Gastrocnemius medialis (tissue), 4 donors: ENCODE measurements at regions not wholly inside any gene's neighbourhood (a gene's known extent, or its start where the extent isn't known, plus 50 kb on each side); places are given as distances from the start of the nearest gene placed in this dataset.

Source experiments
- ATAC-seq, 2 donors: fragments of 150-250 bp; one replicate each; pipeline ENCODE4 v1.9.1; 2016
- DNase-seq, 2 donors: peaks; one replicate each; pipeline ENCODE4 v3.0.0-alpha.2; 2019
- H3K27ac ChIP-seq, 4 donors: fragments of 200-600 bp; sonication (generic); 1 replicate in 1 of 4; 2 replicates in 3 of 4; pipeline ENCODE4 v1.5.1; 2016 to 2018; ENCODE audit warnings: mild to moderate bottlenecking in 2 of 4, moderate library complexity in 1 of 4
- H3K27me3 ChIP-seq, 3 donors: fragments of 200-600 bp; sonication (generic) in 2 of 3; 1 replicate in 1 of 3; 2 replicates in 2 of 3; pipeline versions ENCODE4 v1.5.1 to v1.6.0; 2016 to 2019; ENCODE audit warnings: mild to moderate bottlenecking in 1 of 3, moderate library complexity in 1 of 3
- H3K36me3 ChIP-seq, 2 donors: fragments of 200-600 bp; sonication (generic) in 1 of 2; one replicate each; pipeline ENCODE4 v1.5.1; 2017 to 2018
- H3K4me1 ChIP-seq, 2 donors: fragments of 200-600 bp; sonication (generic) in 1 of 2; one replicate each; pipeline ENCODE4 v1.5.1; 2016 to 2017; ENCODE audit warnings: mild to moderate bottlenecking in 2 of 2
- H3K4me3 ChIP-seq, 4 donors: fragments of 200-600 bp; sonication (generic) in 3 of 4; 1 replicate in 1 of 4; 2 replicates in 3 of 4; pipeline ENCODE4 v1.5.1; 2016 to 2019; ENCODE audit warnings: mild to moderate bottlenecking in 2 of 4
- H3K9me3 ChIP-seq, 3 donors: fragments of 200-600 bp; sonication (generic) in 2 of 3; 1 replicate in 1 of 3; 2 replicates in 2 of 3; pipeline ENCODE4 v1.5.1; 2016 to 2019
- POLR2A ChIP-seq, 2 donors: fragments of 450-650 bp; IDR thresholded peaks; one replicate each; pipeline ENCODE4 v1.6.1; 2017; ENCODE audit warnings: antibody characterized with exemption in 2 of 2, mild to moderate bottlenecking in 2 of 2, moderate library complexity in 2 of 2
- in situ Hi-C, 4 donors: fragments of 200-750 bp; cut with MboI; loops; one replicate each; pipeline versions ENCODE4 v1.15.0 to v1.8.0; 2017; ENCODE audit warnings: low sequenced_read_pairs in 4 of 4
- intact Hi-C: fragments of 100-400 bp; cut with DNase I; formaldehyde crosslinking; loops from one replicate; pipeline ENCODE4 v1.15.1; 2023; ENCODE audit warnings: low total_unique reads
- TF ChIP-seq, protein P1 (sequence below), 5 experiments: fragments of 450-650 bp in 3 of 5; fragments of 200-600 bp in 2 of 5; sonication (generic) in 2 of 5; IDR thresholded peaks in 4 of 5; conservative IDR thresholded peaks in 1 of 5; 1 replicate in 4 of 5; 2 replicates in 1 of 5; pipeline ENCODE4 v1.5.1; 2016 to 2019; ENCODE audit warnings: antibody characterized with exemption in 5 of 5, mild to moderate bottlenecking in 3 of 5, moderate library complexity in 3 of 5

DNA sequence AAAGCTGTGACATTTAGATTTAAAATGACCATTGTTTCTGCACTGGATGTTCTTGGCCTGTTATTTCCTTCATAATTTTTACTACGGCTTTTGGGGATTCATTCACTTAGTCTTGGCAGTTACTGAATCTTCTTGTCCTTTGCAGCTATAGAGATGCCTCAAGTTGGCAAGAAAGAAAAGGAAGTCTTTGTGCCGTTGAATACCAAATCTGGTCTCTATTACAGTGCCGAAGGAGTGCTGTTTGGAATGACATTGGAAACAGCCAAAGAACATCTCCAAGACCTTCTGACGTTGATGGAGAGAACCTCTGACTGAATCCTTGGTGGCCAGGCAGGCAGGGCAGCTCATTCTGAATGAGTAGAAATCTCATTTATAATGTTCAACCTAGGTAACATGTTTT is 54.3 kb upstream of the NRP1 start:
- Histone ChIP-seq H3K4me3 (no peak overlapping the region), H3K9me3 (no peaks in the 10 kb centered on the region), H3K36me3 (no peaks in the 10 kb centered on the region), H3K27me3 (no peaks in the 10 kb centered on the region), H3K27ac (no peak overlapping the region), H3K4me1 (no peaks in the 10 kb centered on the region)
- in situ Hi-C loops (no loop called here), intact Hi-C loops (no loop called here)
- TF ChIP-seq, protein P1, sequence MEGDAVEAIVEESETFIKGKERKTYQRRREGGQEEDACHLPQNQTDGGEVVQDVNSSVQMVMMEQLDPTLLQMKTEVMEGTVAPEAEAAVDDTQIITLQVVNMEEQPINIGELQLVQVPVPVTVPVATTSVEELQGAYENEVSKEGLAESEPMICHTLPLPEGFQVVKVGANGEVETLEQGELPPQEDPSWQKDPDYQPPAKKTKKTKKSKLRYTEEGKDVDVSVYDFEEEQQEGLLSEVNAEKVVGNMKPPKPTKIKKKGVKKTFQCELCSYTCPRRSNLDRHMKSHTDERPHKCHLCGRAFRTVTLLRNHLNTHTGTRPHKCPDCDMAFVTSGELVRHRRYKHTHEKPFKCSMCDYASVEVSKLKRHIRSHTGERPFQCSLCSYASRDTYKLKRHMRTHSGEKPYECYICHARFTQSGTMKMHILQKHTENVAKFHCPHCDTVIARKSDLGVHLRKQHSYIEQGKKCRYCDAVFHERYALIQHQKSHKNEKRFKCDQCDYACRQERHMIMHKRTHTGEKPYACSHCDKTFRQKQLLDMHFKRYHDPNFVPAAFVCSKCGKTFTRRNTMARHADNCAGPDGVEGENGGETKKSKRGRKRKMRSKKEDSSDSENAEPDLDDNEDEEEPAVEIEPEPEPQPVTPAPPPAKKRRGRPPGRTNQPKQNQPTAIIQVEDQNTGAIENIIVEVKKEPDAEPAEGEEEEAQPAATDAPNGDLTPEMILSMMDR (IDR thresholded peaks at IDR 0.05 in 4 of 5, conservative IDR thresholded peaks at IDR 0.05 in 1 of 5) = no peak
- TF ChIP-seq POLR2A (IDR thresholded peaks at IDR 0.05) = no peak
- ATAC-seq (no peak), DNase-seq (no peak)

DNA sequence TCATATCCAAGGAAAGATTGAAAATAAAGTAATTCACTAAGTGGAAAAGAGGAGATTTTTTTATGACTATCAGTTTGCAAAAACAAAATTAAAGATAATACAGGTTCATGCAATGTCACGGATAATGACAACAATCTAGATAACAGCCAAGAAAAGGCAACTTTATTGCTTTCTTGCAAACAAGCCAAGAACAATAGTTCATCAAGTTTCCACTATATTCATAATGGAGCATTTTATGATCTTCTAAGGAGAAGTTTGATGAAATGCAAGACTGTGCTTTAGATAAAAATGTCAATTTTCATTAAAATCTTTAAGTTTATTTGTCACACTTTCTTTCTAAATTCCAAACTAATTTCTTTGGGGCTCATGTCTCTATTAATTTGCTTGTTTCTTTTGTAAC is 53.9 kb upstream of the NRP1 start:
- no peak overlapping the region for H3K4me3 ChIP-seq
- H3K27ac ChIP-seq = no peak overlapping the region
- H3K4me1 ChIP-seq = no peaks in the 10 kb centered on the region
- H3K36me3 ChIP-seq = no peaks in the 10 kb centered on the region
- H3K9me3 ChIP-seq = no peaks in the 10 kb centered on the region
- in situ Hi-C loops (no loop called here), intact Hi-C loops (no loop called here)
- ATAC-seq = no peak
- no peak for TF ChIP-seq POLR2A (IDR thresholded peaks at IDR 0.05)
- TF ChIP-seq, protein P1 (IDR thresholded peaks at IDR 0.05 in 4 of 5, conservative IDR thresholded peaks at IDR 0.05 in 1 of 5) = no peak
- DNase-seq = no peak
- no peaks in the 10 kb centered on the region for H3K27me3 ChIP-seq

DNA sequence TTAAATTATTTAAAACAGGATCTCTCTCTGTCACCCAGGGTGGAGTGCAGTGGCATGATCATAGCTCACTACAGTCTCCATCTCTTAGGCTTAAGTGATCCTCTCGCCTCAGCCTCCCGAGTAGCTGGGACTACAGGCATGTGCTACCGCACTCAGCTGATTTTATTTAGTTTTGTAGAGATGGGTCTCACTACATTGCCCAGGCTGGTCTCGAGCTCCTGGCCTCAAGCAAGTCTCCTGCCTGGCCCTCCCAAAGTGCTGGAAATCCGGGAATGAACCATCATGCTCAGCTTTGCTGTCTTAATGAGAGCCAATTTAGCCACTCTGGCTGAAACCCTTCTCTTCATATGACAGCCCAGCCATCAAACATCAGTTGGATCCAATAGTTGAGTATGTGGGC is 53.3 kb upstream of the NRP1 start:
- intact Hi-C loops (no loop called here), in situ Hi-C loops (no loop called here)
- Histone ChIP-seq H3K36me3 (no peaks in the 10 kb centered on the region), H3K27me3 (no peaks in the 10 kb centered on the region), H3K4me1 (no peaks in the 10 kb centered on the region), H3K27ac (no peak overlapping the region), H3K9me3 (no peaks in the 10 kb centered on the region), H3K4me3 (no peak overlapping the region)
- TF ChIP-seq, protein P1 (IDR thresholded peaks at IDR 0.05 in 4 of 5, conservative IDR thresholded peaks at IDR 0.05 in 1 of 5) = no peak
- no peak for TF ChIP-seq POLR2A (IDR thresholded peaks at IDR 0.05)
- DNase-seq = no peak
- no peak for ATAC-seq

DNA sequence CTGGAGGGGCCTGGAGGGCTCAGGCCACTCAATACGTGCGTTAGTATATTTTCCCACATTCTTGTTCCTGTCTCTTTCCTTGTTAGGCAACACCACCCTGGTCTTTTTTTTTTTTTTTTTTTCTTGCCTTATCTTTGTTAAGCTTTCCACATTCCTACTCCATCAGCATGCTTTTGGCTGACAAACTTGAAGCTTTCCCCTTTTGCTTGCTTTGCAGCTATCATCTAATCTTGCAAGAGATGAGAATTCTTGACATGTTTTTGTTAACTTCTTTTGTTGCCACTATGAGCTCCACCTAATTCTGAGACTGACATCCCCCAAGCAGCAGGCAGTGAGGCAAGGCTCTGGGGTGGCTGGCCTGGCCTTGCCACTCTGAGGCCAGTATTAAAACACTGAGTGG is 52.5 kb upstream of the NRP1 start:
- Histone ChIP-seq H3K27me3 (no peaks in the 10 kb centered on the region), H3K27ac (no peak overlapping the region), H3K9me3 (no peaks in the 10 kb centered on the region), H3K4me1 (peaks cover 0 to 4% of the 10 kb centered on the region in 2 donors), H3K36me3 (no peaks in the 10 kb centered on the region), H3K4me3 (no peak overlapping the region)
- intact Hi-C loops (no loop called here), in situ Hi-C loops (no loop called here)
- DNase-seq (no peak), ATAC-seq (no peak)
- TF ChIP-seq, protein P1 (IDR thresholded peaks at IDR 0.05 in 4 of 5, conservative IDR thresholded peaks at IDR 0.05 in 1 of 5) = no peak
- no peak for TF ChIP-seq POLR2A (IDR thresholded peaks at IDR 0.05)

DNA sequence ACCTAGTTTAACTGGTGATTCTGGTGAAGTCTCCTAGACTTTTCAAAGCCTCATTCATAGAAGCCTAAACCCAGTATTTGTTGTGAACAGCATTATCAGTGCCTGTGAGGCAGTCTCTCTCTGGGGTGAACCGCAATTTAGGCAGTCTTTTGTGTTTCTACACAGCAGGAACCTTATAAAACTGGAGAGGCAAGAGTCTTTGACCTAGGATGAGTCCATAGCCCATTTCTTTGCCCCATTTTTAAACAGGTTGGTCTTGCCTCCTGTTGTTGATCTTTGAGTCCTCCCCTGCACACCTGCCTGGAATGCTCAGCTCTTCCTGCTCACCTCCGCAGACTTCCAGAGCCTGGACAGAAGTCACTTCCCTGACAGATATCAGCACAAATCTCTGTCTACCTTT is 51.2 kb upstream of the NRP1 start:
- no peak for TF ChIP-seq POLR2A (IDR thresholded peaks at IDR 0.05)
- TF ChIP-seq, protein P1 (IDR thresholded peaks at IDR 0.05 in 4 of 5, conservative IDR thresholded peaks at IDR 0.05 in 1 of 5) = no peak
- H3K27ac ChIP-seq = no peak overlapping the region
- peaks cover 0 to 5% of the 10 kb centered on the region in 2 donors for H3K4me1 ChIP-seq
- ATAC-seq = no peak
- H3K36me3 ChIP-seq = no peaks in the 10 kb centered on the region
- DNase-seq = no peak
- no peaks in the 10 kb centered on the region for H3K27me3 ChIP-seq
- intact Hi-C loops = no loop called here
- in situ Hi-C loops = no loop called here
- no peak overlapping the region for H3K4me3 ChIP-seq
- H3K9me3 ChIP-seq = no peaks in the 10 kb centered on the region
